ENCODE measurements at regions not wholly inside any gene's neighbourhood (a gene's known extent, or its start where the extent isn't known, plus 50 kb on each side); places are given as distances from the start of the nearest gene placed in this dataset.

DNA sequence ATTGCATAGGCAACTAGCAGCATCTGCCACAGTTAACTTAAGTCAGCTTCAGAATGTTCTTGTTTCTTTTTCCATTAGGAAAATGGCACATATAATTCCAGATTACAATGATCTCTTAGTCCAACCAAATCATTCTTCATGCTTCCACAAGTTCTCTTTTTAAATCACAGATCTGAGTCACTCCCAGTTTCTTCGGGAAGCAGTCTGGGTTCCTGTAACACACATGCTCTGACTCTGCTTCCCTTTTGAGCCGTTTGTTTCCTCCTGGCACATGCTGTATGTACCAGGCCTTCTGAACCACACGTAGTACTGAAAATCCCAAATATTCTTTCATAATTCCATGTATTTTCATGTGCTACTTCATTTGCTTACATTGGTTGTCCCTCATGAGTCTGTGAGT, 388.8 kb upstream of the PDE3A start:
- TF ChIP-seq POLR2A (IDR thresholded peaks at IDR 0.05): no peak
- TF ChIP-seq, protein P1, sequence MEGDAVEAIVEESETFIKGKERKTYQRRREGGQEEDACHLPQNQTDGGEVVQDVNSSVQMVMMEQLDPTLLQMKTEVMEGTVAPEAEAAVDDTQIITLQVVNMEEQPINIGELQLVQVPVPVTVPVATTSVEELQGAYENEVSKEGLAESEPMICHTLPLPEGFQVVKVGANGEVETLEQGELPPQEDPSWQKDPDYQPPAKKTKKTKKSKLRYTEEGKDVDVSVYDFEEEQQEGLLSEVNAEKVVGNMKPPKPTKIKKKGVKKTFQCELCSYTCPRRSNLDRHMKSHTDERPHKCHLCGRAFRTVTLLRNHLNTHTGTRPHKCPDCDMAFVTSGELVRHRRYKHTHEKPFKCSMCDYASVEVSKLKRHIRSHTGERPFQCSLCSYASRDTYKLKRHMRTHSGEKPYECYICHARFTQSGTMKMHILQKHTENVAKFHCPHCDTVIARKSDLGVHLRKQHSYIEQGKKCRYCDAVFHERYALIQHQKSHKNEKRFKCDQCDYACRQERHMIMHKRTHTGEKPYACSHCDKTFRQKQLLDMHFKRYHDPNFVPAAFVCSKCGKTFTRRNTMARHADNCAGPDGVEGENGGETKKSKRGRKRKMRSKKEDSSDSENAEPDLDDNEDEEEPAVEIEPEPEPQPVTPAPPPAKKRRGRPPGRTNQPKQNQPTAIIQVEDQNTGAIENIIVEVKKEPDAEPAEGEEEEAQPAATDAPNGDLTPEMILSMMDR (IDR thresholded peaks at IDR 0.05): no peak
